GM12878 (cell line): ENCODE measurements at regions not wholly inside any gene's neighbourhood (a gene's known extent, or its start where the extent isn't known, plus 50 kb on each side); places are given as distances from the start of the nearest gene placed in this dataset.
"Not testable (repeated sequence)": the region's sequence is repeated elsewhere in the genome, so short reads cannot be mapped to it uniquely, and the experiment has no call there.

ENCODE experiments used
- ATAC-seq: fragments of 200-7000 bp; cut with Tn5 transposase; 3 replicates; pipeline ENCODE4 v1.9.1; 2020; ENCODE audit warnings: mild to moderate bottlenecking, moderate library complexity
- BruUV-seq: library from RNA; stranded (reverse); fragments of 400-500 nt; replicated peaks from 2 replicates; lab custom pipeline; 2021; lab: Mats Ljungman, UMichigan
- CTCF ChIA-PET: fragments of 300-600 bp; sonication (Branson Sonifier 250); formaldehyde crosslinking; extraction: SDS; loops from one replicate; lab custom pipeline; 2021; ENCODE audit warnings: inconsistent platforms; lab: Yijun Ruan, JAX
- POLR2A ChIA-PET: fragments of 350-600 bp; formaldehyde crosslinking; extraction: SDS; loops from one replicate; lab custom pipeline; 2021; ENCODE audit warnings: inconsistent platforms; lab: Charles Lee
- RAD21 ChIA-PET: fragments of 300-600 bp; sonication (Branson Sonifier 250); formaldehyde crosslinking; loops from one replicate; lab custom pipeline; 2023; ENCODE audit warnings: antibody characterized with exemption; ENCODE audit not compliant: unreplicated experiment; lab: Charles Lee
- SMC1A ChIA-PET: fragments of 300-600 bp; sonication (Branson Sonifier 250); formaldehyde crosslinking; loops from one replicate; lab custom pipeline; 2023; ENCODE audit not compliant: unreplicated experiment, uncharacterized antibody; lab: Charles Lee
- DNase-seq: peaks from one replicate; pipeline ENCODE4 v3.0.0-alpha.2; 2011; ENCODE audit warnings: low read depth, low spot score
- FAIRE-seq: peaks from 3 replicates; lab custom pipeline; 2011; peaks lifted over from hg19 to GRCh38; lab: Jason Lieb, UNC
- H2AFZ ChIP-seq: 2 replicates; pipeline ENCODE4 v1.6.0; 2011; ENCODE audit warnings: low read depth, low read length, control low read depth; ENCODE audit not compliant: control insufficient read depth
- H3K27ac ChIP-seq: 2 replicates; pipeline ENCODE4 v1.5.1; 2011; ENCODE audit warnings: control low read depth; ENCODE audit not compliant: control insufficient read depth, insufficient read depth
- H3K27me3 ChIP-seq, 2 experiments: replicated peaks in 1 of 2; 2 replicates each; pipeline versions ENCODE4 v1.6.0 to v1.6.1; 2011; ENCODE audit warnings: low read length in 1 of 2; ENCODE audit not compliant: control insufficient read depth in 2 of 2, insufficient read depth in 2 of 2
- H3K36me3 ChIP-seq, 2 experiments: 2 replicates each; pipeline ENCODE4 v1.5.1; 2011; ENCODE audit warnings: low read length in 1 of 2; ENCODE audit not compliant: control insufficient read depth in 2 of 2, insufficient read depth in 2 of 2
- H3K4me1 ChIP-seq: 2 replicates; pipeline ENCODE4 v1.6.1; 2011; ENCODE audit warnings: mild to moderate bottlenecking, low read length, moderate library complexity, mixed read lengths; ENCODE audit not compliant: control insufficient read depth, insufficient read depth
- H3K4me2 ChIP-seq: 2 replicates; pipeline ENCODE4 v1.6.0; 2011; ENCODE audit warnings: control low read depth; ENCODE audit not compliant: control insufficient read depth, insufficient read depth
- H3K4me3 ChIP-seq: fragments of 200-600 bp; sonication (generic); 2 replicates; pipeline ENCODE4 v1.5.1; 2016
- H3K79me2 ChIP-seq: 2 replicates; pipeline ENCODE4 v1.6.0; 2011; ENCODE audit warnings: low read length; ENCODE audit not compliant: control insufficient read depth, insufficient read depth
- H3K9ac ChIP-seq: 2 replicates; pipeline ENCODE4 v1.8.0; 2011; ENCODE audit warnings: low read length, control low read depth, mixed read lengths; ENCODE audit not compliant: control insufficient read depth, insufficient read depth
- H3K9me3 ChIP-seq: replicated peaks from 3 replicates; pipeline ENCODE4 v1.5.1; 2011; ENCODE audit warnings: mild to moderate bottlenecking, low read length; ENCODE audit not compliant: control insufficient read depth, insufficient read depth
- H4K20me1 ChIP-seq: 2 replicates; pipeline ENCODE4 v1.6.0; 2011; ENCODE audit not compliant: control insufficient read depth, insufficient read depth
- CTCF ChIP-seq, 3 experiments: IDR thresholded peaks in 2 of 3; conservative IDR thresholded peaks in 1 of 3; 2 replicates each; pipeline ENCODE4 v1.5.1; 2011; ENCODE audit warnings: low read depth in 3 of 3, low read length in 3 of 3, mild to moderate bottlenecking in 3 of 3, control low read depth in 2 of 3, moderate library complexity in 2 of 3, inconsistent platforms in 1 of 3, mixed read lengths in 1 of 3; ENCODE audit not compliant: control insufficient read depth in 2 of 3, insufficient read depth in 1 of 3; ENCODE audit errors: extremely low read depth in 1 of 3
- KDM1A ChIP-seq: fragments of 200-600 bp; sonication (generic); IDR thresholded peaks from 2 replicates; pipeline ENCODE4 v1.6.1; 2016; ENCODE audit warnings: borderline replicate concordance
- SREBF1 ChIP-seq: IDR thresholded peaks from 2 replicates; pipeline ENCODE4 v1.6.1; 2012; ENCODE audit warnings: mild to moderate bottlenecking, low read length
- WGBS: methylation state at CpG from one replicate; pipeline ENCODE4 v1.1.6; 2016; ENCODE audit warnings: low lambda C conversion rate; ENCODE audit not compliant: insufficient replicate concordance, insufficient coverage; ENCODE audit errors: missing lambda C conversion rate; 5-methylcytosine and 5-hydroxymethylcytosine counted together
- in situ Hi-C: fragments of 300-500 bp; cut with MboI; formaldehyde crosslinking; loops from 9 replicates; pipeline ENCODE4 v1.14.3; 2018; ENCODE audit warnings: mixed read lengths
- intact Hi-C: fragments of 100-400 bp; cut with micrococcal nuclease; formaldehyde crosslinking; loops from one replicate; pipeline ENCODE4 v1.14.2; 2022; ENCODE audit not compliant: unreplicated experiment

- no peak for TF ChIP-seq CTCF (IDR thresholded peaks at IDR 0.05 in 2 of 3, conservative IDR thresholded peaks at IDR 0.05 in 1 of 3; ENCODE audit: control insufficient read depth in 2 of 3, extremely low read depth in 1 of 3, insufficient read depth in 1 of 3, low read depth in 3 of 3, low read length in 3 of 3)
- no peak for TF ChIP-seq KDM1A
- TF ChIP-seq SREBF1: no peak
Observed at GRCh38 chr11:86164106-86164505, 80.4 kb upstream of the EED start (continued).

DNA sequence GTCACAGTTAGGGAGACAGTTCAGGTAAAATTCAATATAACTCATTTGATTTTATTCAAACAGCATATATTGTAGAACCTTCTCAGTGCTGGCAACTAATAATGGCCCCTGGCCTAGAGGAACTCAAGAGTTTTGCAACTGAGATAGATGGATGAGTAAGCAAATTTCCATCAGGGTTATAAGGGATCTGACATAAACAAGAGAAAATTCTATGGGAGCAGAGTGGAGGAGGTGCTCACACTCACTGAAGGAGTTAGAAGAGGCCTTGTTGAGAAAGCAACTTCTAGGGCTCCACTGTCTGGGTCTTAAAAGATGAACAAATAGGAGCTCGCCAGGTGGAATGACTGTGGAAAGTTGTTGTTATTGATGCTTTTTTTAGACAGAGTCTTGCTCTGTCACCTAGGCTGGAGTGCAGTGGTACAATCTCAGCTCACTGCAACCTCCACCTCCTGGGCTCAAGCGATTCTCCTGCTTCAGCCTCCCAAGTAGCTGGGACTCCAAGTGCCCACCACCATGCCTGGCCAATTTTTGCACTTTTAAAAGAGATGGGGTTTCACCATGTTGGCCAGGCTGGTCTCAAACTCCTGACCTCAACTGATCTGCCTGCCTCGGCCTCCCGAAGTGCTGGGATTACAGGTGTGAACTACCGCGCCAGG lies 81.2 kb upstream of the EED start:
- H3K36me3 ChIP-seq, H3K4me3 ChIP-seq, H3K4me2 ChIP-seq, H3K27ac ChIP-seq, DNase-seq, in situ Hi-C loops, H3K27me3 ChIP-seq, H3K79me2 ChIP-seq, intact Hi-C loops, H3K9ac ChIP-seq, H4K20me1 ChIP-seq, BruUV-seq, ATAC-seq, H2AFZ ChIP-seq, POLR2A ChIA-PET, H3K9me3 ChIP-seq, FAIRE-seq: not testable (repeated sequence)
- peaks cover 22% of the 10 kb centered on the region for H3K4me1 ChIP-seq
- SMC1A ChIA-PET: interaction anchor here (1.1 to 1.8 kb wide), 5 partner anchors 10 to 122 kb away, joined by 3 to 6 read pairs (median 5); no protein-coding TSS in a partner anchor
- CTCF ChIA-PET: interaction anchor here (1.0 to 1.4 kb wide), 3 partner anchors 15 to 36 kb away, joined by 3 to 7 read pairs (median 3); no protein-coding TSS in a partner anchor
- WGBS: 94% methylated on average over 6 of the region's 6 CpGs
- RAD21 ChIA-PET: interaction anchor here (1.4 to 1.9 kb wide), 2 partner anchors 30 to 48 kb away, joined by 3 to 7 read pairs; no protein-coding TSS in a partner anchor
